ENCODE measurements at regions not wholly inside any gene's neighbourhood (a gene's known extent, or its start where the extent isn't known, plus 50 kb on each side); places are given as distances from the start of the nearest gene placed in this dataset.
"Not testable (repeated sequence)": the region's sequence is repeated elsewhere in the genome, so short reads cannot be mapped to it uniquely, and the experiment has no call there.

- H2BK5ac ChIP-seq (ENCODE audit: low read length) = no peak overlapping the region
Measured at GRCh38 chr18:1092228-1092627, 187.6 kb downstream of the ADCYAP1 start.

GRCh38 chr18:1094409-1094808, 189.7 kb downstream of the ADCYAP1 start:
- Histone ChIP-seq H3K36me3 (replicated peaks in 1 of 2; ENCODE audit: control insufficient read depth in 2 of 2, insufficient read depth in 2 of 2, low read length in 2 of 2) (no peaks in the 10 kb centered on the region), H2BK5ac (ENCODE audit: low read length) (no peak overlapping the region), H3K14ac (ENCODE audit: low read length) (no peak overlapping the region), H3K4ac (ENCODE audit: low read length) (no peak overlapping the region), H2BK15ac (ENCODE audit: low read length) (no peak overlapping the region), H3K4me3 (ENCODE audit: low read length in 2 of 2) (no peak overlapping the region), H2BK12ac (ENCODE audit: low read length) (no peak overlapping the region), H3K23ac (ENCODE audit: low read depth, low read length, poor library complexity) (no peak overlapping the region), H4K8ac (ENCODE audit: low read depth, low read length) (no peak overlapping the region), H3K18ac (ENCODE audit: low read length) (no peak overlapping the region), H3K9me3 (replicated peaks in 1 of 2; ENCODE audit: control insufficient read depth in 2 of 2, insufficient read depth in 1 of 2, low read depth in 1 of 2, low read length in 2 of 2) (no peaks in the 10 kb centered on the region), H2BK120ac (ENCODE audit: low read depth, low read length) (no peak overlapping the region), H4K91ac (ENCODE audit: low read depth, low read length, poor library complexity) (no peak overlapping the region), H3K9ac (ENCODE audit: low read depth, low read length, poor library complexity) (no peak overlapping the region), H3K4me2 (ENCODE audit: insufficient read depth, low read length, poor library complexity, severe bottlenecking) (no peak overlapping the region), H3K4me1 (ENCODE audit: control insufficient read depth in 2 of 2, insufficient read depth in 1 of 2, low read depth in 1 of 2, low read length in 2 of 2) (no peaks in the 10 kb centered on the region), H3K27me3 (ENCODE audit: control insufficient read depth in 3 of 3, insufficient read depth in 3 of 3, low read depth in 1 of 3, low read length in 3 of 3) (no peaks in the 10 kb centered on the region), H2AK5ac (ENCODE audit: low read depth, low read length) (no peak overlapping the region), H3K27ac (replicated peaks; ENCODE audit: low read length) (no peak overlapping the region), H3K79me1 (ENCODE audit: low read depth, low read length) (no peaks in the 10 kb centered on the region), H2AFZ (ENCODE audit: low read length) (no peak overlapping the region)
- DNase-seq (ENCODE audit: low spot score) = no peak
- WGBS, 2 donors (ENCODE audit: extremely low coverage in 2 of 2, insufficient read length in 2 of 2, insufficient replicate concordance in 1 of 2) = no CpG with 5 or more reads among the region's 4 CpGs

More at GRCh38 chr18:1092228-1092627, 187.6 kb downstream of the ADCYAP1 start:
- Histone ChIP-seq H4K8ac (ENCODE audit: low read depth, low read length) (no peak overlapping the region), H2BK12ac (ENCODE audit: low read length) (no peak overlapping the region), H3K14ac (ENCODE audit: low read length) (no peak overlapping the region), H3K27me3 (ENCODE audit: control insufficient read depth in 3 of 3, insufficient read depth in 3 of 3, low read depth in 1 of 3, low read length in 3 of 3) (no peaks in the 10 kb centered on the region), H3K18ac (ENCODE audit: low read length) (no peak overlapping the region), H3K23ac (ENCODE audit: low read depth, low read length, poor library complexity) (no peak overlapping the region), H2BK120ac (ENCODE audit: low read depth, low read length) (no peak overlapping the region), H2AFZ (ENCODE audit: low read length) (no peak overlapping the region), H2AK5ac (ENCODE audit: low read depth, low read length) (no peak overlapping the region), H2BK15ac (ENCODE audit: low read length) (no peak overlapping the region), H3K9me3 (replicated peaks in 1 of 2; ENCODE audit: control insufficient read depth in 2 of 2, insufficient read depth in 1 of 2, low read depth in 1 of 2, low read length in 2 of 2) (no peaks in the 10 kb centered on the region), H3K27ac (replicated peaks; ENCODE audit: low read length) (no peak overlapping the region), H4K91ac (ENCODE audit: low read depth, low read length, poor library complexity) (no peak overlapping the region), H3K79me1 (ENCODE audit: low read depth, low read length) (no peaks in the 10 kb centered on the region), H3K4me1 (ENCODE audit: control insufficient read depth in 2 of 2, insufficient read depth in 1 of 2, low read depth in 1 of 2, low read length in 2 of 2) (no peaks in the 10 kb centered on the region), H3K4me2 (ENCODE audit: insufficient read depth, low read length, poor library complexity, severe bottlenecking) (no peak overlapping the region), H3K9ac (ENCODE audit: low read depth, low read length, poor library complexity) (no peak overlapping the region), H3K36me3 (replicated peaks in 1 of 2; ENCODE audit: control insufficient read depth in 2 of 2, insufficient read depth in 2 of 2, low read length in 2 of 2) (no peaks in the 10 kb centered on the region), H3K4me3 (ENCODE audit: low read length in 2 of 2) (no peak overlapping the region), H3K4ac (ENCODE audit: low read length) (no peak overlapping the region)
- no CpG with 5 or more reads among the region's 5 CpGs for WGBS, 2 donors (ENCODE audit: extremely low coverage in 2 of 2, insufficient read length in 2 of 2, insufficient replicate concordance in 1 of 2)
- DNase-seq (ENCODE audit: low spot score) = peak; percentile 24

- DNase-seq (ENCODE audit: low spot score); H3K4me3 ChIP-seq (ENCODE audit: low read length in 2 of 2); H3K27ac ChIP-seq (replicated peaks; ENCODE audit: low read length): not testable (repeated sequence)
Measured at GRCh38 chr18:1097991-1098735, 193.5 kb downstream of the ADCYAP1 start.

DNA sequence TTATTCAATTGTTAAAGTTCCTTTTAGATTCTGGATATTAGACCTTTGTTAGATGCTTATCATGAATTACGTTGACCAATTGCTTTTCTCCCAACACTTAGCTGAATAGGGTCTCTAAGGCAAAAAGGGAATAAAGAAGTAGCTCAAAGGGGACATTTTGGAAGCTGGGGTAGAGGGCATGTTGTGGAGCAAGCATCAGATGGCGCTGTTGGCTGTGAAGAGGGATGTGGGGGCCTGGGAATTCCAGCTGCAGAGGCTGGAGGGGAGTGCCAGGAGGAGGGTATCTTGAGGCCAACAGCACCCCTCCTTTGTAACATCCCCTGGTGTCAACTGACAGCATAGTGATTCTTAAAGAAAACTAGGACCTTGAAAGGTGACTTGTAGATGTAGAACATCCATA, 198.2 kb downstream of the ADCYAP1 start:
- H2AK5ac ChIP-seq (ENCODE audit: low read depth, low read length) = no peak overlapping the region
- H3K4me2 ChIP-seq (ENCODE audit: insufficient read depth, low read length, poor library complexity, severe bottlenecking) = no peak overlapping the region
- H2BK15ac ChIP-seq (ENCODE audit: low read length) = no peak overlapping the region
- no peak overlapping the region for H2BK120ac ChIP-seq (ENCODE audit: low read depth, low read length)
- no peak overlapping the region for H3K4ac ChIP-seq (ENCODE audit: low read length)
- WGBS, 2 donors (ENCODE audit: extremely low coverage in 2 of 2, insufficient read length in 2 of 2, insufficient replicate concordance in 1 of 2) = no CpG with 5 or more reads among the region's 2 CpGs
- no peak overlapping the region for H4K91ac ChIP-seq (ENCODE audit: low read depth, low read length, poor library complexity)
- no peaks in the 10 kb centered on the region for H3K4me1 ChIP-seq (ENCODE audit: control insufficient read depth in 2 of 2, insufficient read depth in 1 of 2, low read depth in 1 of 2, low read length in 2 of 2)
- no peaks in the 10 kb centered on the region for H3K9me3 ChIP-seq (replicated peaks in 1 of 2; ENCODE audit: control insufficient read depth in 2 of 2, insufficient read depth in 1 of 2, low read depth in 1 of 2, low read length in 2 of 2)
- H2BK12ac ChIP-seq (ENCODE audit: low read length) = no peak overlapping the region
- no peaks in the 10 kb centered on the region for H3K27me3 ChIP-seq (ENCODE audit: control insufficient read depth in 3 of 3, insufficient read depth in 3 of 3, low read depth in 1 of 3, low read length in 3 of 3)
- no peak overlapping the region for H4K8ac ChIP-seq (ENCODE audit: low read depth, low read length)
- H3K36me3 ChIP-seq (replicated peaks in 1 of 2; ENCODE audit: control insufficient read depth in 2 of 2, insufficient read depth in 2 of 2, low read length in 2 of 2) = no peaks in the 10 kb centered on the region
- no peak overlapping the region for H3K4me3 ChIP-seq (ENCODE audit: low read length in 2 of 2)
- no peak overlapping the region for H2BK5ac ChIP-seq (ENCODE audit: low read length)
- no peak overlapping the region for H3K9ac ChIP-seq (ENCODE audit: low read depth, low read length, poor library complexity)
- no peaks in the 10 kb centered on the region for H3K79me1 ChIP-seq (ENCODE audit: low read depth, low read length)
- H3K23ac ChIP-seq (ENCODE audit: low read depth, low read length, poor library complexity) = no peak overlapping the region
- H3K27ac ChIP-seq (replicated peaks; ENCODE audit: low read length) = no peak overlapping the region
- DNase-seq (ENCODE audit: low spot score) = no peak
- H2AFZ ChIP-seq (ENCODE audit: low read length) = no peak overlapping the region
- H3K18ac ChIP-seq (ENCODE audit: low read length) = no peak overlapping the region
- H3K14ac ChIP-seq (ENCODE audit: low read length) = no peak overlapping the region

More at GRCh38 chr18:1097991-1098735, 193.5 kb downstream of the ADCYAP1 start:
- not testable (repeated sequence) for H3K23ac ChIP-seq (ENCODE audit: low read depth, low read length, poor library complexity); H3K36me3 ChIP-seq (replicated peaks in 1 of 2; ENCODE audit: control insufficient read depth in 2 of 2, insufficient read depth in 2 of 2, low read length in 2 of 2); H4K91ac ChIP-seq (ENCODE audit: low read depth, low read length, poor library complexity); H3K18ac ChIP-seq (ENCODE audit: low read length); H2BK120ac ChIP-seq (ENCODE audit: low read depth, low read length); H2BK15ac ChIP-seq (ENCODE audit: low read length); H3K27me3 ChIP-seq (ENCODE audit: control insufficient read depth in 3 of 3, insufficient read depth in 3 of 3, low read depth in 1 of 3, low read length in 3 of 3); H2BK12ac ChIP-seq (ENCODE audit: low read length); H4K8ac ChIP-seq (ENCODE audit: low read depth, low read length); H3K4me2 ChIP-seq (ENCODE audit: insufficient read depth, low read length, poor library complexity, severe bottlenecking); H2AFZ ChIP-seq (ENCODE audit: low read length); H2AK5ac ChIP-seq (ENCODE audit: low read depth, low read length); H3K79me1 ChIP-seq (ENCODE audit: low read depth, low read length); H3K9ac ChIP-seq (ENCODE audit: low read depth, low read length, poor library complexity); H3K9me3 ChIP-seq (replicated peaks in 1 of 2; ENCODE audit: control insufficient read depth in 2 of 2, insufficient read depth in 1 of 2, low read depth in 1 of 2, low read length in 2 of 2); H2BK5ac ChIP-seq (ENCODE audit: low read length); H3K4ac ChIP-seq (ENCODE audit: low read length); H3K4me1 ChIP-seq (ENCODE audit: control insufficient read depth in 2 of 2, insufficient read depth in 1 of 2, low read depth in 1 of 2, low read length in 2 of 2)
- WGBS, 2 donors (ENCODE audit: extremely low coverage in 2 of 2, insufficient read length in 2 of 2, insufficient replicate concordance in 1 of 2) = no CpG with 5 or more reads among the region's 51 CpGs
- peak overlapping the region; percentile 82 for H3K14ac ChIP-seq (ENCODE audit: low read length)
